ENCODE measurements at regions not wholly inside any gene's neighbourhood (a gene's known extent, or its start where the extent isn't known, plus 50 kb on each side); places are given as distances from the start of the nearest gene placed in this dataset.
"Not testable (repeated sequence)": the region's sequence is repeated elsewhere in the genome, so short reads cannot be mapped to it uniquely, and the experiment has no call there.

- Histone ChIP-seq H3K27ac (no peak overlapping the region), H3K36me3 (no peaks in the 10 kb centered on the region), H3K4me1 (no peaks in the 10 kb centered on the region), H3K9me3 (no peaks in the 10 kb centered on the region), H3K4me3 (no peak overlapping the region), H3K27me3 (no peaks in the 10 kb centered on the region)
- intact Hi-C loops (cut with DNase I): no loop called here
- TF ChIP-seq, protein P1, sequence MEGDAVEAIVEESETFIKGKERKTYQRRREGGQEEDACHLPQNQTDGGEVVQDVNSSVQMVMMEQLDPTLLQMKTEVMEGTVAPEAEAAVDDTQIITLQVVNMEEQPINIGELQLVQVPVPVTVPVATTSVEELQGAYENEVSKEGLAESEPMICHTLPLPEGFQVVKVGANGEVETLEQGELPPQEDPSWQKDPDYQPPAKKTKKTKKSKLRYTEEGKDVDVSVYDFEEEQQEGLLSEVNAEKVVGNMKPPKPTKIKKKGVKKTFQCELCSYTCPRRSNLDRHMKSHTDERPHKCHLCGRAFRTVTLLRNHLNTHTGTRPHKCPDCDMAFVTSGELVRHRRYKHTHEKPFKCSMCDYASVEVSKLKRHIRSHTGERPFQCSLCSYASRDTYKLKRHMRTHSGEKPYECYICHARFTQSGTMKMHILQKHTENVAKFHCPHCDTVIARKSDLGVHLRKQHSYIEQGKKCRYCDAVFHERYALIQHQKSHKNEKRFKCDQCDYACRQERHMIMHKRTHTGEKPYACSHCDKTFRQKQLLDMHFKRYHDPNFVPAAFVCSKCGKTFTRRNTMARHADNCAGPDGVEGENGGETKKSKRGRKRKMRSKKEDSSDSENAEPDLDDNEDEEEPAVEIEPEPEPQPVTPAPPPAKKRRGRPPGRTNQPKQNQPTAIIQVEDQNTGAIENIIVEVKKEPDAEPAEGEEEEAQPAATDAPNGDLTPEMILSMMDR (IDR thresholded peaks at IDR 0.05): no peak
- no peak for TF ChIP-seq POLR2A (IDR thresholded peaks at IDR 0.05)
- 74 to 82% methylated on average over 17 of the region's 17 CpGs for WGBS, 2 donors
- DNase-seq: no peak
These were observed 119.1 kb downstream of the PCDH10 start for GRCh38 chr4:133268205-133268604.

DNA sequence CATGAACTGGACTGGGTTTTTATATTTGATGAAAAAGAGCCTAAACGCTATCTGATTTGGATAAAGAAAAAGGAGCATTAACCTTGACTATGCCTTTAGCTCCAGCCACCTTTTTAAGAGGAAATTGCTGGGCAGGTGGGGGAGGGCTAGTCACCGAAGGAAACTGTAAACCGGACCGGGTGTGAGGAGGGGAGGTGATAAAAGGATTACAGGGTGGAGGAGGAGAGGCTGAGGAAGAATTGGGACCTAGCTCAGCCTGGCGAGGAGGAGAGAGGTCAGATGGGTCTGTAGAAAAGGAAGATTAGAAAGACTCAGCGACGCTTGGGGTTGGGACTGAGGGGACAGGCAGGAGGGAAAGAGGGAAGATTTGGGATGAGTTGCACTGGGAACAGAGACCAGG is 118.4 kb downstream of the PCDH10 start:
- DNase-seq; H3K36me3 ChIP-seq; H3K4me1 ChIP-seq; H3K27ac ChIP-seq; H3K27me3 ChIP-seq; intact Hi-C loops (cut with DNase I); H3K9me3 ChIP-seq; H3K4me3 ChIP-seq: not testable (repeated sequence)
- 64 to 65% methylated on average over 7 of the region's 7 CpGs for WGBS, 2 donors

DNA sequence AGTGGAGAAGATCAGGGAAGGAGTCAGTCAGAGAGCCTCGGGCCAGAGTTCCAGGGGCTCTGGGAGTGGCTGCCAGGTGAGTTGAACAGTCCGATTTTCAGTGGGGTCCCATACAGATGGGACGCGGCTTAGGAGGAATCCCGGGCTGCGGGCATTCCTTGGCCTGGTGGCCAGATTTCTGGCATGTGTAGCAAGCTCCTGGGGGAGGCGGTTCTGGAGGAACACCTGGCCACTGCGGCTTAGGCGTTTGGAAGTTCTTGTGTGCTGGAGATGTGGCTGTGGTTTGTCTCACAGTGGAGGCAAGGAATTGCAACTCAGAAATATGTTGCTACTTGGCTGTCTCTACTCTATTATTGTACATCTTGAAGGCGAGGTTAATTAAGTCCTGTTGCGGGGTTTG is 117.9 kb downstream of the PCDH10 start:
- WGBS, 2 donors: 68 to 100% methylated on average over 2 to 4 of the region's 11 CpGs
- H3K27me3 ChIP-seq; intact Hi-C loops (cut with DNase I); H3K36me3 ChIP-seq; H3K4me3 ChIP-seq; DNase-seq; H3K27ac ChIP-seq; H3K9me3 ChIP-seq; H3K4me1 ChIP-seq: not testable (repeated sequence)

- WGBS, 2 donors: 50 to 74% methylated on average over 3 of the region's 3 CpGs
- H3K4me3 ChIP-seq; H3K27me3 ChIP-seq; intact Hi-C loops (cut with DNase I); H3K27ac ChIP-seq; DNase-seq; H3K36me3 ChIP-seq; H3K9me3 ChIP-seq; H3K4me1 ChIP-seq: not testable (repeated sequence)
These were observed 115.2 kb downstream of the PCDH10 start for GRCh38 chr4:133264251-133264650.

DNA sequence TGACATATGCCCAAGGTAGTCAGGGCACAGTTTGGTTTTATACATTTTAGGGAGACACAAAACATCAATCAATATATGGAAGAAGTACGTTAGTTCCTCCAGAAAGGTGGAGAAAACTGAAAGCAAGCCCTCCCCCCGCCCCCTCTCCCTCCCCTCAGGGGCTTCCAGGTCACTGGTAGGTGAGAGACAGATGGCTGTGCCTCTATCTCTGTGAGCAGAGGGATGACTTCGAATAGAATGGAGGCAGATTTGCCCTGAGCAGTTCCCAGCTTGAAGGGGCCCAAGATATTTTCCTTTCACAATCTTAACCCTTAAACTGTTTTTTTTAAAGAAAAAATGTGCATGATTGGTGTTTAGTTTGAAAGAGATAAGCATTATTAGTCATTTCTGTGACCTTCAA is 114.0 kb downstream of the PCDH10 start:
- WGBS, 2 donors: 9 to 14% methylated on average over 2 to 3 of the region's 3 CpGs
- Histone ChIP-seq H3K27me3 (no peaks in the 10 kb centered on the region), H3K9me3 (no peaks in the 10 kb centered on the region), H3K4me3 (no peak overlapping the region), H3K36me3 (no peaks in the 10 kb centered on the region), H3K27ac (no peak overlapping the region), H3K4me1 (no peaks in the 10 kb centered on the region)
- no peak for DNase-seq
- intact Hi-C loops (cut with DNase I): no loop called here
- no peak for TF ChIP-seq POLR2A (IDR thresholded peaks at IDR 0.05)
- TF ChIP-seq, protein P1 (IDR thresholded peaks at IDR 0.05): no peak

- DNase-seq: no peak
- no peak for TF ChIP-seq POLR2A (IDR thresholded peaks at IDR 0.05)
- TF ChIP-seq, protein P1 (IDR thresholded peaks at IDR 0.05): no peak
- intact Hi-C loops (cut with DNase I): no loop called here
- Histone ChIP-seq H3K4me1 (no peaks in the 10 kb centered on the region), H3K9me3 (no peaks in the 10 kb centered on the region), H3K4me3 (no peak overlapping the region), H3K36me3 (no peaks in the 10 kb centered on the region), H3K27me3 (no peaks in the 10 kb centered on the region), H3K27ac (no peak overlapping the region)
- 75 to 81% methylated on average over 2 of the region's 2 CpGs for whole genome bisulfite sequencing, 2 donors
These were observed 98.8 kb downstream of the PCDH10 start for GRCh38 chr4:133247861-133248260.

DNA sequence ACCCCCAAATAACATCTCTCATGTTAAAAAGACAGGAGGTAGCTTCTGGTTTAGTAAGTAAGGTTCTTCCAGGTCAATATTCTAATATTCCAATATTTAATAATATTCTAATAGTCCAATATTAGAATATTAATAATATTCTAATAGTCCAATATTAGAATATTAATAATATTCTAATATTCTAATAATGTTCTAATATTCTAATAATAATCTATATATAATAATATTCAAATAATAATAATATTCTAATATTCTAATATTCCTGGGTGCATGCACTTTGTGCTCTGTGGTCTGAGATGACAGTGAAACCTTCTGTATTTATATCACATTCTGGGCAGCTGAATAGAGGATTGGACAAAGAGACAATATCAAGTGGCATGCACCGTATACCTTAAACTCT is 96.1 kb downstream of the PCDH10 start:
- H3K36me3 ChIP-seq: no peaks in the 10 kb centered on the region
- no peaks in the 10 kb centered on the region for H3K4me1 ChIP-seq
- WGBS, 2 donors: 90% methylated on average over 1 of the region's 1 CpG
- H3K27me3 ChIP-seq: no peaks in the 10 kb centered on the region
- no peak overlapping the region for H3K4me3 ChIP-seq
- no peak for DNase-seq
- TF ChIP-seq, protein P1 (IDR thresholded peaks at IDR 0.05): no peak
- no peak for TF ChIP-seq POLR2A (IDR thresholded peaks at IDR 0.05)
- intact Hi-C loops (cut with DNase I): no loop called here
- no peaks in the 10 kb centered on the region for H3K9me3 ChIP-seq
- no peak overlapping the region for H3K27ac ChIP-seq
